Immature natural killer cell (primary cell): ENCODE measurements at regions not wholly inside any gene's neighbourhood (a gene's known extent, or its start where the extent isn't known, plus 50 kb on each side); places are given as distances from the start of the nearest gene placed in this dataset.

Experiments
- DNase-seq, 3 donors: peaks; one replicate each; pipeline ENCODE4 v3.0.0; 2022; ENCODE audit warnings: mixed read lengths in 1 of 3
- H3K27ac Mint-ChIP-seq, 6 donors: one replicate each; pipeline ENCODE4 v1.8.0; 2020; ENCODE audit warnings: mixed read lengths in 6 of 6, mild to moderate bottlenecking in 5 of 6, inconsistent platforms in 4 of 6, moderate library complexity in 3 of 6
- H3K27me3 Mint-ChIP-seq, 3 donors: one replicate each; pipeline ENCODE4 v1.8.0; 2020 to 2021; ENCODE audit warnings: low read depth in 3 of 3, mild to moderate bottlenecking in 3 of 3, mixed read lengths in 3 of 3, moderate library complexity in 3 of 3, inconsistent platforms in 1 of 3
- H3K36me3 Mint-ChIP-seq, 3 donors: one replicate each; pipeline ENCODE4 v1.8.0; 2020; ENCODE audit warnings: mixed read lengths in 3 of 3, inconsistent platforms in 2 of 3, mild to moderate bottlenecking in 2 of 3
- H3K4me1 Mint-ChIP-seq, 2 donors: one replicate each; pipeline ENCODE4 v1.8.0; 2020; ENCODE audit warnings: inconsistent platforms in 2 of 2, mild to moderate bottlenecking in 2 of 2, mixed read lengths in 2 of 2, moderate library complexity in 1 of 2
- H3K4me3 Mint-ChIP-seq, 5 donors: one replicate each; pipeline ENCODE4 v1.8.0; 2020; ENCODE audit warnings: mild to moderate bottlenecking in 5 of 5, mixed read lengths in 5 of 5, inconsistent platforms in 3 of 5, moderate library complexity in 3 of 5
- H3K9me3 Mint-ChIP-seq, 6 donors: one replicate each; pipeline ENCODE4 v1.8.0; 2020; ENCODE audit warnings: mild to moderate bottlenecking in 6 of 6, mixed read lengths in 6 of 6, inconsistent platforms in 4 of 6, moderate library complexity in 3 of 6

GRCh38 chr16:74199842-74200124 lies 96.8 kb upstream of the PSMD7 start:
- H3K4me1 Mint-ChIP-seq: no peaks in the 10 kb centered on the region
- H3K36me3 Mint-ChIP-seq: no peaks in the 10 kb centered on the region
- H3K27me3 Mint-ChIP-seq: peaks cover 0 to 9% (median 2%) of the 10 kb centered on the region in 3 donors
- no peak overlapping the region for H3K4me3 Mint-ChIP-seq
- no peak overlapping the region for H3K27ac Mint-ChIP-seq
- H3K9me3 Mint-ChIP-seq: peaks cover 0 to 3% (median 0%) of the 10 kb centered on the region in 6 donors
- no peak for DNase-seq

- H3K36me3 Mint-ChIP-seq: no peaks in the 10 kb centered on the region
- H3K27me3 Mint-ChIP-seq: peaks cover 0 to 9% (median 2%) of the 10 kb centered on the region in 3 donors
- DNase-seq: no peak
- no peak overlapping the region for H3K27ac Mint-ChIP-seq
- H3K9me3 Mint-ChIP-seq: peaks cover 0 to 3% (median 0%) of the 10 kb centered on the region in 6 donors
- H3K4me3 Mint-ChIP-seq: no peak overlapping the region
- H3K4me1 Mint-ChIP-seq: no peaks in the 10 kb centered on the region
Measured at GRCh38 chr16:74199066-74199841, 97.4 kb upstream of the PSMD7 start.

- H3K27me3 Mint-ChIP-seq: peaks cover 2 to 6% (median 3%) of the 10 kb centered on the region in 3 donors
- no peak overlapping the region for H3K27ac Mint-ChIP-seq
Measured at GRCh38 chr16:74192281-74192797, 104.3 kb upstream of the PSMD7 start.

GRCh38 chr16:74190292-74190691 lies 106.3 kb upstream of the PSMD7 start:
- H3K4me3 Mint-ChIP-seq: no peak overlapping the region
- no peaks in the 10 kb centered on the region for H3K36me3 Mint-ChIP-seq
- peaks cover 0 to 9% (median 3%) of the 10 kb centered on the region in 3 donors for H3K27me3 Mint-ChIP-seq
- DNase-seq: no peak
- no peaks in the 10 kb centered on the region for H3K4me1 Mint-ChIP-seq
- H3K9me3 Mint-ChIP-seq: peaks cover 0 to 5% (median 0%) of the 10 kb centered on the region in 6 donors
- no peak overlapping the region for H3K27ac Mint-ChIP-seq

More at GRCh38 chr16:74192281-74192797, 104.3 kb upstream of the PSMD7 start:
- Mint-ChIP-seq H3K9me3 (peaks cover 0 to 7% (median 0%) of the 10 kb centered on the region in 6 donors), H3K4me3 (no peak overlapping the region), H3K36me3 (no peaks in the 10 kb centered on the region), H3K4me1 (no peaks in the 10 kb centered on the region)
- no peak for DNase-seq

- H3K9me3 Mint-ChIP-seq: peaks cover 0 to 5% (median 2%) of the 10 kb centered on the region in 6 donors
- H3K36me3 Mint-ChIP-seq: no peaks in the 10 kb centered on the region
- H3K4me3 Mint-ChIP-seq: no peak overlapping the region
- H3K27me3 Mint-ChIP-seq: peaks cover 0 to 9% (median 3%) of the 10 kb centered on the region in 3 donors
- H3K27ac Mint-ChIP-seq: no peak overlapping the region
- no peak for DNase-seq
- no peaks in the 10 kb centered on the region for H3K4me1 Mint-ChIP-seq
Measured at GRCh38 chr16:74188856-74189255, 107.8 kb upstream of the PSMD7 start.

- DNase-seq: no peak
- H3K9me3 Mint-ChIP-seq: peaks cover 0 to 10% (median 4%) of the 10 kb centered on the region in 6 donors
- no peak overlapping the region for H3K27ac Mint-ChIP-seq
- H3K4me1 Mint-ChIP-seq: no peaks in the 10 kb centered on the region
- no peaks in the 10 kb centered on the region for H3K36me3 Mint-ChIP-seq
- H3K4me3 Mint-ChIP-seq: no peak overlapping the region
- H3K27me3 Mint-ChIP-seq: peaks cover 0 to 5% (median 3%) of the 10 kb centered on the region in 3 donors
Measured at GRCh38 chr16:74186561-74186971, 110.0 kb upstream of the PSMD7 start.

GRCh38 chr16:74184839-74185238 lies 111.8 kb upstream of the PSMD7 start:
- H3K4me3 Mint-ChIP-seq: no peak overlapping the region
- no peaks in the 10 kb centered on the region for H3K36me3 Mint-ChIP-seq
- H3K4me1 Mint-ChIP-seq: no peaks in the 10 kb centered on the region
- peaks cover 0 to 5% (median 3%) of the 10 kb centered on the region in 3 donors for H3K27me3 Mint-ChIP-seq
- H3K9me3 Mint-ChIP-seq: peaks cover 0 to 17% (median 3%) of the 10 kb centered on the region in 6 donors
- DNase-seq: no peak
- no peak overlapping the region for H3K27ac Mint-ChIP-seq

- H3K27me3 Mint-ChIP-seq: peaks cover 0 to 5% (median 3%) of the 10 kb centered on the region in 3 donors
- DNase-seq: no peak
- no peaks in the 10 kb centered on the region for H3K4me1 Mint-ChIP-seq
Measured at GRCh38 chr16:74183601-74184360, 112.8 kb upstream of the PSMD7 start.

GRCh38 chr16:74169687-74170376 lies 126.8 kb upstream of the PSMD7 start:
- no peak for DNase-seq
- no peak overlapping the region for H3K4me3 Mint-ChIP-seq
- H3K27me3 Mint-ChIP-seq: peaks cover 0 to 5% (median 3%) of the 10 kb centered on the region in 3 donors
- no peak overlapping the region for H3K27ac Mint-ChIP-seq
- peaks cover 0 to 3% (median 0%) of the 10 kb centered on the region in 6 donors for H3K9me3 Mint-ChIP-seq
- H3K4me1 Mint-ChIP-seq: no peaks in the 10 kb centered on the region
- H3K36me3 Mint-ChIP-seq: no peaks in the 10 kb centered on the region

More at GRCh38 chr16:74183601-74184360, 112.8 kb upstream of the PSMD7 start:
- Mint-ChIP-seq H3K27ac (no peak overlapping the region), H3K4me3 (no peak overlapping the region), H3K36me3 (no peaks in the 10 kb centered on the region), H3K9me3 (peaks cover 0 to 17% (median 3%) of the 10 kb centered on the region in 6 donors)

GRCh38 chr16:74169066-74169465 lies 127.5 kb upstream of the PSMD7 start:
- Mint-ChIP-seq H3K4me3 (no peak overlapping the region), H3K4me1 (no peaks in the 10 kb centered on the region)
- no peak for DNase-seq

GRCh38 chr16:74168445-74168844 lies 128.2 kb upstream of the PSMD7 start:
- DNase-seq: no peak
- H3K27me3 Mint-ChIP-seq: peaks cover 2 to 5% (median 3%) of the 10 kb centered on the region in 3 donors
- H3K4me3 Mint-ChIP-seq: no peak overlapping the region
- no peaks in the 10 kb centered on the region for H3K36me3 Mint-ChIP-seq
- no peak overlapping the region for H3K27ac Mint-ChIP-seq
- no peaks in the 10 kb centered on the region for H3K4me1 Mint-ChIP-seq
- H3K9me3 Mint-ChIP-seq: peaks cover 0 to 3% (median 0%) of the 10 kb centered on the region in 6 donors

More at GRCh38 chr16:74169066-74169465, 127.5 kb upstream of the PSMD7 start:
- peaks cover 2 to 5% (median 3%) of the 10 kb centered on the region in 3 donors for H3K27me3 Mint-ChIP-seq
- H3K9me3 Mint-ChIP-seq: peaks cover 0 to 3% (median 0%) of the 10 kb centered on the region in 6 donors
- no peaks in the 10 kb centered on the region for H3K36me3 Mint-ChIP-seq
- H3K27ac Mint-ChIP-seq: no peak overlapping the region

GRCh38 chr16:74166456-74166855 lies 130.2 kb upstream of the PSMD7 start:
- Mint-ChIP-seq H3K36me3 (no peaks in the 10 kb centered on the region), H3K4me1 (no peaks in the 10 kb centered on the region), H3K27ac (no peak overlapping the region), H3K9me3 (peaks cover 0 to 7% (median 0%) of the 10 kb centered on the region in 6 donors), H3K27me3 (peaks cover 2 to 5% (median 3%) of the 10 kb centered on the region in 3 donors), H3K4me3 (no peak overlapping the region)
- DNase-seq: no peak

GRCh38 chr16:74165566-74166080 lies 131.0 kb upstream of the PSMD7 start:
- Mint-ChIP-seq H3K36me3 (no peaks in the 10 kb centered on the region), H3K27me3 (peaks cover 2 to 5% (median 3%) of the 10 kb centered on the region in 3 donors), H3K4me3 (no peak overlapping the region), H3K9me3 (peaks cover 0 to 10% (median 3%) of the 10 kb centered on the region in 6 donors), H3K4me1 (no peaks in the 10 kb centered on the region), H3K27ac (no peak overlapping the region)
- DNase-seq: no peak
